GM10266 (cell line): ENCODE measurements at regions not wholly inside any gene's neighbourhood (a gene's known extent, or its start where the extent isn't known, plus 50 kb on each side); places are given as distances from the start of the nearest gene placed in this dataset.

ENCODE experiments used
- DNase-seq: peaks from one replicate; pipeline ENCODE4 v3.0.0; 2012; ENCODE audit errors: extremely low spot score
- CTCF ChIP-seq: IDR thresholded peaks from 2 replicates; pipeline ENCODE4 v1.5.1; 2012; ENCODE audit warnings: mild to moderate bottlenecking, low read depth; ENCODE audit not compliant: control insufficient read depth, insufficient read depth; ENCODE audit errors: missing control alignments

- no peak for TF ChIP-seq CTCF
- no peak for DNase-seq
These were observed 73.4 kb downstream of the LINC01488 start for GRCh38 chr11:69554849-69555248.

GRCh38 chr11:69557266-69557665 lies 75.8 kb downstream of the LINC01488 start:
- DNase-seq = no peak
- TF ChIP-seq CTCF = no peak

GRCh38 chr11:69558519-69558941 lies 77.1 kb downstream of the LINC01488 start:
- TF ChIP-seq CTCF = no peak
- no peak for DNase-seq

DNA sequence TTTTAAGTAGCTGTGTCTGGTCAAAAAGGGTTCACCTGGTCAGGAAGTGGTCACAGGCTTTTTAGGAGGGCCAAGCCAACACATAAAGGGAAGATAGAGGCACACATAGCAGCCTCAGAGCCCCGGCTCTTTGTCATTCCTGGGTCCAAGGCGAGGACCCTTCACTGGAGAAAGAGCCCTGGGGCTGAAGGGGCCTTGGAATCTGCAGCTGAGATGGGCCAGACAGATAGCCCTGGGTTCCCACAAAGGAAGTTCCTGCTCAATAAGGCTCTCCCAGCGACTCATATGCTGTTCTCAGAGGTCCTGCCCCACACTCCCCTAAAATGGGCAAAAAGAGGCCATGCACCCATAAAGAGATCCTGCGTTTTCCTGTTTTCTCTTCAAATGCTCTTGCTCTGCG lies 77.7 kb downstream of the LINC01488 start:
- TF ChIP-seq CTCF = no peak
- DNase-seq = no peak

GRCh38 chr11:69560141-69560790 lies 78.8 kb downstream of the LINC01488 start:
- DNase-seq = no peak
- TF ChIP-seq CTCF = no peak

DNA sequence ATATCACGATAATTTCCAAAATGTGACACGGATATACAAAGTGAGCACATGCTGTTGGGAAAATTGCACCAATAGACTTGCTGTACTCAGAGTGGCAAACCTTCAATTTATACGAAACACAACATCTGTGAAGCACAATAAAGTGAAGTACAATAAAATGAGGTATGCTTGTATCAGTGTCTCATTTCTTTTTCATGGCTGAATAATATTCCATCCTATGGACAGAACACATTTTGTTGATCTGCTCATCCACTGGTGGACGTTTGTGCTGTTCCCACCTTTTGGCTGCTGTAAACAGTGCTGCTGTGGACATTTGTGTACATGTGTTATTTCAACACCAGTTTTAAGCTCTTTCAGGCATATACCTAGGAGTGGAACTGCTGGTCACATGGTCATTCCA lies 78.7 kb upstream of the CCND1 start:
- no peak for DNase-seq
- no peak for TF ChIP-seq CTCF

DNA sequence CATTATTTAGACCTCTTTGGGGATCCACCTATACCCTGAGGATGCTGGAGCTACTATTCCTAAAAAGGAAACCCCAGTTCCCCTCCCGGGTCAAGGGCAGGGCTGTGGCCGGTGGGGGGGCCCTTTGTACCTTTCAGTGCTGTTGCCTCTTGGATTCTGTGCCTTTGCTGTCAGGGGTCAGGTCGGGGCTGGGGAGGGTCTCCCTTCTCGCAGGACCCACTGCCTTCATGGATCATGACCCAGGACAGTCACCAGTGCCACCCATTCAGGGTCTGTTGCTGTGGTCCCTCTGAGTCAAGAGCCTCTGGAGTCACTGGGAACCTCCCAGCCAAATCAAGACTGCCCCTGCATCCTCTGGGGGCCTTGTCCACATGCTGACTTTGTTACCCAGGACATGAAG lies 78.1 kb upstream of the CCND1 start:
- DNase-seq = no peak
- TF ChIP-seq CTCF = no peak
